ENCODE measurements at regions not wholly inside any gene's neighbourhood (a gene's known extent, or its start where the extent isn't known, plus 50 kb on each side); places are given as distances from the start of the nearest gene placed in this dataset.

DNA sequence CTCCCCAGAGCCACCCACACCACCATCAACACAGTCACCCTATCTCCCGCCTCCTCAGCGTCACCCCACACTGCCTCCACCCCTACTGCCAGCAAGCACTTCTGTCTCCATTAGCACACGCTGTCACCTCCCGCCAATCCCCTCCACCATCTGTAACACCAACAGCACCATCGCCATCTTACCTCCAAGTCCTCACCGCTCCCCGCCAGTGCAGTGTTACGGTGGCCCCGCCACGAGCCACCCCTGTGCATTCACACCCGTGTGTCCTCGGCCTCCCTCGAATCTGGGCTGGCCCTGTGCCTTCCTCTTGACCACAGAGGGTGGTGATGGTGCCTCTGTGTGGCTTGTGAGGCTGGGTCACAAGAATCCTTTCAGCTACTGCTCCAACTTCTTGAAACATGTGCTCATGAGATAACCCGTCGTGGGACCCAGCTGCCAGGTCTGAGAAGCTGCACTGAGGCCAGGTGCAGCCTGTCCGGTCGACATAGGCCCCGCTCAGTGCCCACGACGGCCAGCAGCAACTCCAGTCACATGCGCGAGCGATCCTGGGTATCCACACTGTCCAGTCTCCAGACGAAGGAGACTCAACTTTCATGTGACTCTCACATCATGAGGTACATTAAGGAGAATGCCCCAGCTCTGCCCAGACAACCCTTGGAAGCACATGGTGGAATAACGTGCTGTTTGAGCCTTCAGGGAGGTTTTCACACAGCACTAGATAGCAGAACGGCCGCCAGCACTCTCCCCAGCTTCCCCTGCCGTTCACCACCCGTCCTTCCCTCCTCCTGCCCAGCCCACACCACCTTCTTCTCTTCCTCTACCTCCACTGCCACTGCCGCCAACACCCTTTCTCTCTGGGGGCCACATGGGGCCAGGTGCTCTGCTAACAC, 72.6 kb upstream of the ASB18 start (continued):
- TF ChIP-seq LARP7 (IDR thresholded peaks at IDR 0.05) (no peak), EGR1 (IDR thresholded peaks at IDR 0.05; ENCODE audit: borderline replicate concordance in 1 of 2, low read depth in 2 of 2, low read length in 2 of 2) (no peak), RFX5 (IDR thresholded peaks at IDR 0.05; ENCODE audit: low read depth, low read length) (no peak), ZNF274 (IDR thresholded peaks at IDR 0.05; ENCODE audit: insufficient read depth, insufficient read length) (no peak), CHD4 (IDR thresholded peaks at IDR 0.05) (no peak), HDGF (IDR thresholded peaks at IDR 0.05) (no peak)
- TF ChIP-seq, protein P1, sequence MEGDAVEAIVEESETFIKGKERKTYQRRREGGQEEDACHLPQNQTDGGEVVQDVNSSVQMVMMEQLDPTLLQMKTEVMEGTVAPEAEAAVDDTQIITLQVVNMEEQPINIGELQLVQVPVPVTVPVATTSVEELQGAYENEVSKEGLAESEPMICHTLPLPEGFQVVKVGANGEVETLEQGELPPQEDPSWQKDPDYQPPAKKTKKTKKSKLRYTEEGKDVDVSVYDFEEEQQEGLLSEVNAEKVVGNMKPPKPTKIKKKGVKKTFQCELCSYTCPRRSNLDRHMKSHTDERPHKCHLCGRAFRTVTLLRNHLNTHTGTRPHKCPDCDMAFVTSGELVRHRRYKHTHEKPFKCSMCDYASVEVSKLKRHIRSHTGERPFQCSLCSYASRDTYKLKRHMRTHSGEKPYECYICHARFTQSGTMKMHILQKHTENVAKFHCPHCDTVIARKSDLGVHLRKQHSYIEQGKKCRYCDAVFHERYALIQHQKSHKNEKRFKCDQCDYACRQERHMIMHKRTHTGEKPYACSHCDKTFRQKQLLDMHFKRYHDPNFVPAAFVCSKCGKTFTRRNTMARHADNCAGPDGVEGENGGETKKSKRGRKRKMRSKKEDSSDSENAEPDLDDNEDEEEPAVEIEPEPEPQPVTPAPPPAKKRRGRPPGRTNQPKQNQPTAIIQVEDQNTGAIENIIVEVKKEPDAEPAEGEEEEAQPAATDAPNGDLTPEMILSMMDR (IDR thresholded peaks at IDR 0.05 in 2 of 3, conservative IDR thresholded peaks at IDR 0.05 in 1 of 3; ENCODE audit: control insufficient read depth in 2 of 3, extremely low read depth in 1 of 3, insufficient read depth in 1 of 3, low read depth in 3 of 3, low read length in 3 of 3): no peak
- TF ChIP-seq, protein P2, sequence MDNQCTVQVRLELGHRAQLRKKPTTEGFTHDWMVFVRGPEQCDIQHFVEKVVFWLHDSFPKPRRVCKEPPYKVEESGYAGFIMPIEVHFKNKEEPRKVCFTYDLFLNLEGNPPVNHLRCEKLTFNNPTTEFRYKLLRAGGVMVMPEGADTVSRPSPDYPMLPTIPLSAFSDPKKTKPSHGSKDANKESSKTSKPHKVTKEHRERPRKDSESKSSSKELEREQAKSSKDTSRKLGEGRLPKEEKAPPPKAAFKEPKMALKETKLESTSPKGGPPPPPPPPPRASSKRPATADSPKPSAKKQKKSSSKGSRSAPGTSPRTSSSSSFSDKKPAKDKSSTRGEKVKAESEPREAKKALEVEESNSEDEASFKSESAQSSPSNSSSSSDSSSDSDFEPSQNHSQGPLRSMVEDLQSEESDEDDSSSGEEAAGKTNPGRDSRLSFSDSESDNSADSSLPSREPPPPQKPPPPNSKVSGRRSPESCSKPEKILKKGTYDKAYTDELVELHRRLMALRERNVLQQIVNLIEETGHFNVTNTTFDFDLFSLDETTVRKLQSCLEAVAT (IDR thresholded peaks at IDR 0.05): no peak
